Stimulated activated naive CD8-positive, alpha-beta T cell treated with anti-CD3 and anti-CD28 coated beads, Interleukin-15, Interleukin-2, amounts not matched to agents 100 ng/mL and 50 ng/mL, for 24 hours (primary cell): ENCODE measurements at regions not wholly inside any gene's neighbourhood (a gene's known extent, or its start where the extent isn't known, plus 50 kb on each side); places are given as distances from the start of the nearest gene placed in this dataset.

ENCODE experiments used
- H3K27ac Mint-ChIP-seq: one replicate; pipeline ENCODE4 v1.8.0; 2021; ENCODE audit warnings: mild to moderate bottlenecking, mixed read lengths
- H3K27me3 Mint-ChIP-seq: one replicate; pipeline ENCODE4 v1.8.0; 2021; ENCODE audit warnings: mixed read lengths
- H3K36me3 Mint-ChIP-seq: one replicate; pipeline ENCODE4 v1.8.0; 2021; ENCODE audit warnings: low read depth, mixed read lengths
- H3K4me1 Mint-ChIP-seq: one replicate; pipeline ENCODE4 v1.8.0; 2021; ENCODE audit warnings: low read depth, mixed read lengths
- H3K4me3 Mint-ChIP-seq: one replicate; pipeline ENCODE4 v1.8.0; 2021; ENCODE audit warnings: mild to moderate bottlenecking, mixed read lengths
- H3K9me3 Mint-ChIP-seq: one replicate; pipeline ENCODE4 v1.8.0; 2021; ENCODE audit warnings: mixed read lengths

DNA sequence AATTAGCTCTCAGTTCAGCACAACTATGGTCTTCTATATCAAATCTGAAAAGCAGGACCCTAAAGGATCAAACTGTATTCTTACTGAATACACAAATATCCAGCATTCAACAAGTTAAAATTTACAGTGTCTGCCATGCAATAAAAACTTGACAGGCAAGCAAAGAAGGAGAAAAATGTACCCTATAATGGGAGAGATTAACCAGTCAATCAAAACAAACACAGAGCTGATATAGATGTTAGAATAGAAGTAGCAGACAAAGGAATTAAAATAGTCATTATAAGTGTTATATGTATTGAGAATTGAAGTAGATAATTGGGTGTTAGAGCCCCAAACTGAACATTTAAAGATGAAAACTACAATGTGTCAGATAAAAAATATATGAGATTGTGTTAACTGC lies 914.9 kb downstream of the EPHA7 start:
- Mint-ChIP-seq H3K4me1 (no peaks in the 10 kb centered on the region), H3K36me3 (no peaks in the 10 kb centered on the region), H3K27me3 (no peaks in the 10 kb centered on the region), H3K9me3 (peaks cover 9% of the 10 kb centered on the region), H3K27ac (no peak overlapping the region), H3K4me3 (no peak overlapping the region)

DNA sequence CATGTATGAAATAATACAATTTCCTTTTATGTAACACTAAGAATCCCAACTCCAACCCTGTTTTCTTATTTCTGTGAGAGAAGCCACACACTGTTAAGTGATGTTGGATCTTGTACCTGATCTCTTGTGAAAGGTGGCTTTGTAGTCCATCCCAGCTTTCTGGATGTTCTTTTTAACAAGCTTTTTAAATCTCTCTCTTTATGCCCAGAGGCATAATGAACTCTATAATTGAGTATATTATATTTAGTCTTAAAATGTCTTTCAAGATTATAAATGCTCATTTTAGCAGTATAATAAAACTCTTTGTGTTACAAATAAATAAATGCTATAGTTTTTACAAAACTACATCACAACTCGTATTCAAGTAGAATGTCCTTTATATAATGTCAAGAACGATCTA lies 922.1 kb downstream of the EPHA7 start:
- H3K9me3 Mint-ChIP-seq = no peaks in the 10 kb centered on the region
- no peaks in the 10 kb centered on the region for H3K4me1 Mint-ChIP-seq
- H3K4me3 Mint-ChIP-seq = no peak overlapping the region
- no peak overlapping the region for H3K27ac Mint-ChIP-seq
- H3K36me3 Mint-ChIP-seq = no peaks in the 10 kb centered on the region
- H3K27me3 Mint-ChIP-seq = no peaks in the 10 kb centered on the region

DNA sequence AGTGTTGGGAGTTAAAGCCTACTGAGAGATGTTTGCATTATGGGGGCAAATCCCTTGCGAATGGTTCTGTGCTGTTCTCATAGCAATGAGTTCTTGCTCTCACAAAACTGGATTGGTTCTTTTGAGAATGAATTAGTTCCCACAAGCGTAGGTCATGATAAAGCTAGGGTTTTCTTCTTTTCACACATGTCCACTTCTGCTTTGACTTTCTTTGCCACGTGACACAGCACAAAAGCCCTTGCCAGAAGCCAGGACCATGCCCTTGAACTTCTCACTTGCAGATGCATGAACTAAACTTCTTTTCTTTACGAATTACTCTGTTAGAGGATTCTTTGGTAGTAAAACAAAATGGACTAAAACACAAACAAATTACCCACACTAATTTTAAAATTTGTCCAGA lies 922.8 kb downstream of the EPHA7 start:
- Mint-ChIP-seq H3K4me1 (no peaks in the 10 kb centered on the region), H3K36me3 (no peaks in the 10 kb centered on the region), H3K9me3 (no peaks in the 10 kb centered on the region), H3K27me3 (no peaks in the 10 kb centered on the region), H3K4me3 (no peak overlapping the region), H3K27ac (no peak overlapping the region)

DNA sequence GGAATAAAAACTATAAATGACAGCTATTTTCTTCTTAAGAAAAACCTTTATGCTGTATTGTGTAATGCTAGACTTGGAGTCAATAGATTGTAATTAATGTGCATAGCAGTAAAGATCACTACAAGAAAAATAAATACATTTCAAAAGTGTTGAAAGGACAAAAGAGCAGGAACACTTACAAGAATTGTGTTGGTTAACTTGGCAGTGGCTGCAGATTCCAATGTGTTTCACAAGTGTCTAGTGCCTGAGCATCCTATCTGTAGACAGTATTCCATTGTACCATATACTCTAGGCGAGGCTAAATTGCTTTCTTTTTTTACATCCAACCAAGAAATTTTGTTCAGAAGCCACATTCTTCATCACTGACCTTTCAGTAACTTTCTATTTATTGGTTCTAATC lies 924.1 kb downstream of the EPHA7 start:
- H3K9me3 Mint-ChIP-seq = no peaks in the 10 kb centered on the region
- no peak overlapping the region for H3K4me3 Mint-ChIP-seq
- no peak overlapping the region for H3K27ac Mint-ChIP-seq
- no peaks in the 10 kb centered on the region for H3K27me3 Mint-ChIP-seq
- no peaks in the 10 kb centered on the region for H3K4me1 Mint-ChIP-seq
- H3K36me3 Mint-ChIP-seq = no peaks in the 10 kb centered on the region

DNA sequence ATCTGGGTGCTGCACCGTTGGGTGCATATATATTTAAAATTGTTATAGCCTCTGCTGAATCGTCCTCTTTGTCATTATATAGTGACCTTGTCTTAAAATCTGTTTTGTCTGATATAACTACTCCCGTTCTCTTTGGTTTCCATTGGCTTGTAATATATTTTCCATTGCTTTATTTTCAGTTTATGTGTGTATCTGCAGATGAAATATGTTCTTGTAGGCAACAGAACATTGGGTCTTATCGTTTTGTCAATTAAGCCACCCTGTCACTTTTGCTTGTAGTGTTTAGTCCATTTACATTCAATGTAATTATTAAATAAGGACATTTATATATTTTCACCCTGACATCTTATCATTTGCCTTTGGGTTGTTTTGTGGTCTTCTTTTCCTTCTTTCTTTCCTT lies 933.9 kb downstream of the EPHA7 start:
- Mint-ChIP-seq H3K4me3 (no peak overlapping the region), H3K27ac (no peak overlapping the region), H3K27me3 (no peaks in the 10 kb centered on the region), H3K36me3 (no peaks in the 10 kb centered on the region), H3K9me3 (peaks cover 11% of the 10 kb centered on the region), H3K4me1 (no peaks in the 10 kb centered on the region)

DNA sequence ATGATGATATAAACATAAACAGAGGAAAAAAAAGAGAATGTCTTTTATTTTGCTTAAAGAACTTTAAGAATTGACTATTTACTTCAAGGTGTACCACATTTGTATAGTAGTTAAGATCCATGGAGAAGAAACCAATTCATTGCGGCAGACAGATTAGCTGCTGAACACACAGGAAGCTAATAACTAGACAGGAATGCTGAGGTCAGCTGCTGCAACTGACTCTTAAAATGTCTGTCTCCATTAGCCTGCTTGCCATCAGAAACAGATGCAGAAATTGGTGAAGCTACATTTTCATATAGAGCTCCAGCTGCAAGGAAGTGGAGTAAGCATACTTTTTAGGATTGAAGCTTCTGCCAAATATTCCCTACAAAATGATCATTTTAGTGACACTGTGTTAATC lies 939.5 kb downstream of the EPHA7 start:
- no peak overlapping the region for H3K4me3 Mint-ChIP-seq
- H3K36me3 Mint-ChIP-seq = no peaks in the 10 kb centered on the region
- H3K27me3 Mint-ChIP-seq = no peaks in the 10 kb centered on the region
- peaks cover 17% of the 10 kb centered on the region for H3K9me3 Mint-ChIP-seq
- H3K27ac Mint-ChIP-seq = no peak overlapping the region
- H3K4me1 Mint-ChIP-seq = no peaks in the 10 kb centered on the region

DNA sequence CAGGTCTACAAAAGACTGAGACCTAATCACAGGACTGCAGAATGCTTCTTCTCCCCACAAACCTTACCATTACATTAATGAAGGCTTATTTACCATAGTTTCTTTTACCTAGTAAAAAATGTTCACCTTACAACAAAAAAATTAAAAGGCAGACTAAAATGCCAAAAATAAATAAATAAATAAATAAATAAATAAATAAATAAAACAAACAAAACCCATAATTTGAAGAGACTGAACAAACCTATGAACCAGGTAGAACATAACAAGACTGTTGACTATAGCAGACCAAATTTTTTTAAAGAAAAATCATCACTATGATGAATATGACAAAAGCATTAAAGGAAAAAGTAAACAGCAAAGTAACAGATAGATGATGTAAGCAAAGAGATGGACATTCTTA lies 946.3 kb downstream of the EPHA7 start:
- no peaks in the 10 kb centered on the region for H3K27me3 Mint-ChIP-seq
- no peaks in the 10 kb centered on the region for H3K36me3 Mint-ChIP-seq
- no peak overlapping the region for H3K27ac Mint-ChIP-seq
- no peak overlapping the region for H3K4me3 Mint-ChIP-seq
- no peaks in the 10 kb centered on the region for H3K4me1 Mint-ChIP-seq
- H3K9me3 Mint-ChIP-seq = peaks cover 11% of the 10 kb centered on the region

DNA sequence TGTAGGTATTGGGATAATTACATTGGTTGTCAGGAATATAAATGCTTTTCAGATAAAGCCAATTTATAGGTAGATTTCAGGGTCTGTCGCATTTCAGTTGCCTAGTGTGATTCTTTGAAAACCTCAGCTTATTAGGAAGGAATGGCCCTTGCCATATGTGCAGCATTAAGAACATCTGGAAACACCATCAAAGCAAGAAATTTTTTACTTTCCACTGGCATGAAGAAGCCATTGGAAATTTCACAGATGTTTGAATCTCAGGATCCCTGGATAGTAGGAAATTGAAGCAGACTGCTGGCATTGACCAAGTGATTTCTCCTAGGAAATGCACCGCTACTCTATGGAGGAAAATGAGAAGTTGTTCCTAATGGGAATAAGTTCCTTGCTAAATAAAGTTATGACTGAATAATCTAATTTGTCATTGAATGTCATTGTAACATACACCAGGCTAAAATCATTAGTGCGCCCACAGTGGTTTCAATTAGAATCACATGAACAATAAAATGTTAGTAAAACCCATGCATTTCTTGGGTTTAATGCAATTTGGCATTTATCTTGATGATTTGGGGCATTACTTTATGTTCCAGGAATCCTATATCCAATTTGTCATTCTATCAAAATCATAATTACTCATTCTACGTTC lies 950.1 kb downstream of the EPHA7 start:
- Mint-ChIP-seq H3K27me3 (no peaks in the 10 kb centered on the region), H3K9me3 (peaks cover 16% of the 10 kb centered on the region), H3K36me3 (no peaks in the 10 kb centered on the region)

DNA sequence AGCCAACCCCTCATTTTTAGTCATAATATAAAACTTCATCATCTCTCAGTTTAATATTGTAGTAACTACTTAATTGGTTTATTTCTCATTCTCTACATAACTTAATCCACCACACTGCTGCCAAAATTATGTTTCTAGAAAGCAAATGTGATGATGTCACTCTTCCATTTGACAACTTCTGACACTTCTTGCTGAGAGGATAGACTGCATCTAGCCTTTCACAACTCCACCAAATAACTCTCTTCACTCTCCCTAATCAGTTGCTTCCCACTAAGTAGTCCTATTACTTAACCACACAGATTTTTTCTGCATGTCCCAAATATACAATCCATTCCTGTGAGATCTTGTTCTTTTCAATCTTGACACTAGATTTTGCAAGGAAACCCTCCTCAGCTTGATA lies 951.3 kb downstream of the EPHA7 start:
- Mint-ChIP-seq H3K27me3 (no peaks in the 10 kb centered on the region), H3K9me3 (peaks cover 16% of the 10 kb centered on the region), H3K27ac (no peak overlapping the region), H3K4me1 (no peaks in the 10 kb centered on the region), H3K36me3 (no peaks in the 10 kb centered on the region), H3K4me3 (no peak overlapping the region)

More for the DNA sequence above, 950.1 kb downstream of the EPHA7 start:
- no peak overlapping the region for H3K27ac Mint-ChIP-seq
- no peak overlapping the region for H3K4me3 Mint-ChIP-seq
- H3K4me1 Mint-ChIP-seq = no peaks in the 10 kb centered on the region

DNA sequence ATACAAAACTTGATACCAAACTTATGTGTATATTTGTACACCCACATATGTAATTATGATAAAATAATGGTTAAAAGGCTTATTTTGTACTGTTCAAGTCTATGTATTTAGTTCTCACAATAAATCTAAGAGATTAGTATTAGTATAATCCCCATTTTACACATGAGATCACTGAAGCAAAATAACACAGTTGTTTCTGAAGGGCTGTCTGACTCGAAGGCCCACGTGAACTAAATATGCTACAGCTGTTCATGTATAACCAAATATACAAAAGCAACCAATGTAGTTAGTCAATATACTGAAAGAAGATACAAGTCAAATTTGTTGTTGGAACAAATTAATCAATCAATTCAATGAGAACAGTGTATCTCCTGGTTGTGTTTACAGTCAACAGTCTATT lies 959.2 kb downstream of the EPHA7 start:
- Mint-ChIP-seq H3K9me3 (peaks cover 8% of the 10 kb centered on the region), H3K27me3 (no peaks in the 10 kb centered on the region), H3K4me1 (no peaks in the 10 kb centered on the region), H3K27ac (no peak overlapping the region), H3K4me3 (no peak overlapping the region), H3K36me3 (no peaks in the 10 kb centered on the region)

DNA sequence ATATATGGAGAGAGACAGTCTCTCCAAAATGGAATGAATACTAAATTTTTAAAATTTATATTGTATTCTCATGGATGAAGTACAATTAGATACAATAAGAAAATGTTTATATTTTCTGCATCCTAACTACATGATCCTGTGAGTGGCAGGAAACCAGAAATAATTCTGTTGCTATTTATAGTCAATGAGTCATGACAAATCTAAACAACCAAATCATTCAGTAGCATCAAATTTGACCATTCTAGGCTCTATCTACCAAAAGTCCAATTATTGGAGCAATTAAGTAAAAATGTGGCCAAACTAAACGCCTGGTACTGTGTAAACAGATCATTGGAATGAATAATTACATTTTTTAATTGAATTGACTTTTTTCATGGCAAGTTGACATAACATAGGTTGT lies 959.8 kb downstream of the EPHA7 start:
- Mint-ChIP-seq H3K4me1 (no peaks in the 10 kb centered on the region), H3K27me3 (no peaks in the 10 kb centered on the region), H3K36me3 (no peaks in the 10 kb centered on the region), H3K4me3 (no peak overlapping the region), H3K9me3 (peaks cover 4% of the 10 kb centered on the region), H3K27ac (no peak overlapping the region)

DNA sequence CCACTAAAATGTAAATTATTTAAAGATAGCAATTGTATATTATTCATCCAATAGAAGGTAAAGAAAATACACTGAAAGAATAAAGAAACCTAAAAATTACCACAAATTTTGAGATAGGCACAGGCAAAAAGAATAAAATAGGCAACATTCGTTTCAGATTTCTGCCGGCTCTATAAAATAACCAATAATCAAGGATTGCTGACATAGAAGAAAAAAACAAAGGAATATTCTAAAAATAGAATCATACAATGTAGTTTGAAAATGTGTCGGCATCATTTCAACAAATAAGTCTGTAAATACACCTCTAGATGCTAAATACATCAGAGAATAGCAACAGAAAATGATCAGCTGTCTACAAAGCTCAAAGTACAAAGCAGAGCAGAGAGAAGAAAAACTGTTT lies 973.3 kb downstream of the EPHA7 start:
- Mint-ChIP-seq H3K4me3 (no peak overlapping the region), H3K9me3 (peaks cover 7% of the 10 kb centered on the region), H3K36me3 (no peaks in the 10 kb centered on the region), H3K4me1 (no peaks in the 10 kb centered on the region), H3K27ac (no peak overlapping the region), H3K27me3 (no peaks in the 10 kb centered on the region)

DNA sequence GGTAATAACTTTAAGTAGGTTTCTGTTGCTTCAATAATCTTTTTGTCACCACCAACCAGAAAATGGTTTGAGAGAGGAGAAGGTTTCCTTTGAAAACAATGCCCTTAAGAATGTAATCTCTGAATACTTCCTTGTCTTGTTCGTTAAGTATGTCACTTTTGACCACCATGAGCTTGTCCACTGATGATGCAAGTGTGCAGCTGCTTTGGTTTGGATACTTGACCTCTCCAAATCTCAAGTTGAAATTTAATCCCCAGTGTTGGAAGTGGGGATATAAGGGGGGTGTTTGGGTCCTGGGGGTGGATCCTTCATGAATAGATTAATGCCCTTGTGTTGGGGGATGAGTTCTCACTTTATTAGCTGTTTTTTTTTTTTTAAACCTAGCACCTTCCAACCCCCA lies 985.4 kb downstream of the EPHA7 start:
- Mint-ChIP-seq H3K9me3 (peaks cover 4% of the 10 kb centered on the region), H3K4me3 (no peak overlapping the region), H3K27me3 (no peaks in the 10 kb centered on the region), H3K36me3 (no peaks in the 10 kb centered on the region), H3K4me1 (no peaks in the 10 kb centered on the region), H3K27ac (no peak overlapping the region)

DNA sequence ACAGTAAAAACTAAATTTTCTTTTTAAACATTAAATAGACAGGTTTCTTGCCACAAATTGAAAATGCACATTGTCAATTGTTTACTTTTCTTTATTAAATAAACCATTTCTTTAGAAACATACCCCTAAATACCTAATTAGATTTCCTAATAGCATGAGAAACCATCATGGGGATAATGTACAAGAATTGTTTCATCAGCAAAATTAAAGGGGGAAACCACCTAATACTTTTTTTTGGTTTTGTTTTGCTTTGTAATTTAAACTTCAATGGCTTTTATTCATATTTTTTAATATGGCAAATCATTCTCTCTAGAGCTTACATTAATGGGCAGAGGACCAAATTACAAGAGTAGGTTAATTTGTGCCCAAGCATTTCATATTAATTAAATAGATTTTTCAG lies 987.9 kb downstream of the EPHA7 start:
- no peak overlapping the region for H3K4me3 Mint-ChIP-seq
- H3K4me1 Mint-ChIP-seq = no peaks in the 10 kb centered on the region
- H3K27me3 Mint-ChIP-seq = no peaks in the 10 kb centered on the region
- H3K9me3 Mint-ChIP-seq = peaks cover 4% of the 10 kb centered on the region
- no peak overlapping the region for H3K27ac Mint-ChIP-seq
- no peaks in the 10 kb centered on the region for H3K36me3 Mint-ChIP-seq

DNA sequence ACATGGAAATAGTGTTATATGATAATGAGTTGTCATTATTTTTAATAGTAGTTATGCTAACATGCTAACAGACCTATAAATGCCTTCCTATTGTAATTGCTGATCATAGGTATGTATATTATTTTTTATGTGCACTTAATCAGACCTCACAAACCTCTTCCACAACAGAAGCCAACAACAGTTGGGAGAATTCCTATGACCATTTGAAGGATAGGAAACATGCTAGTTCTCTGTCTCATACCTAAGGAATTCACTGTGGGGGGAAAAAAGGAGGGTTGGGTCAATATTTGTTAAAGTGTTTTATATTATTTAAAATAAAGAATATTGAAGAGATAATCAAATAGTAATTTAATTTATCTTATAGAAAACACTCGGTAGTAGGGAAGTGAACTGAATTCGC lies 990.9 kb downstream of the EPHA7 start:
- Mint-ChIP-seq H3K9me3 (peaks cover 4% of the 10 kb centered on the region), H3K36me3 (no peaks in the 10 kb centered on the region), H3K4me3 (no peak overlapping the region), H3K27ac (no peak overlapping the region), H3K27me3 (no peaks in the 10 kb centered on the region), H3K4me1 (no peaks in the 10 kb centered on the region)

DNA sequence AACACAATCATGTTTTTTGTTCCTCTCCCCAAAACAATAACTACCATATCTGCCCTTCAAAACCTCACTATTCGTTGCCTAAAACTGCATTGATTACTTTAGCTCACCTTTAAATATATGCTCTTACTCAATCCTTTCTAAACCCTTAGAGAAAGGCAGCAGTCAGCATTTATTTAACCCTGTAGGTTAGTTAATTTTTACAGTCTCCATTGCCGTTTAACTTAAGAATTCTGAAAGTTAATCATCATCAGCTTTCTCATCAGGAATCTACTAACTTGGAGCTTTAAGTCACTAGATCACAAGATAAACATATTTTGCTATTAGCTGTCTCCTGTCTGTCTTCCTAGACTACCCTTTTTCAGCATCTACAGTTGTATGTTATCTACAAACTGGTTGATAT lies 991.9 kb downstream of the EPHA7 start:
- Mint-ChIP-seq H3K4me1 (no peaks in the 10 kb centered on the region), H3K9me3 (peaks cover 4% of the 10 kb centered on the region)

More for the DNA sequence above, 991.9 kb downstream of the EPHA7 start:
- H3K27me3 Mint-ChIP-seq = no peaks in the 10 kb centered on the region
- H3K4me3 Mint-ChIP-seq = no peak overlapping the region
- no peak overlapping the region for H3K27ac Mint-ChIP-seq
- H3K36me3 Mint-ChIP-seq = no peaks in the 10 kb centered on the region
